GM13977 (cell line): ENCODE measurements at regions not wholly inside any gene's neighbourhood (a gene's known extent, or its start where the extent isn't known, plus 50 kb on each side); places are given as distances from the start of the nearest gene placed in this dataset.

Experiments used
- DNase-seq: peaks from one replicate; pipeline ENCODE4 v3.0.0; 2012; ENCODE audit warnings: low spot score
- CTCF ChIP-seq: IDR thresholded peaks from 2 replicates; pipeline ENCODE4 v1.5.1; 2012; ENCODE audit warnings: mild to moderate bottlenecking, control low read depth; ENCODE audit not compliant: insufficient read depth; ENCODE audit errors: extremely low read depth, missing control alignments
- in situ Hi-C: fragments of 300-500 bp; cut with MboI; formaldehyde crosslinking; loops from one replicate; pipeline ENCODE4 v1.12.0; 2022; ENCODE audit warnings: low sequenced_read_pairs, low pct_unique_long_range_greater_than_20kb, mixed read lengths, inconsistent platforms; ENCODE audit not compliant: unreplicated experiment

GRCh38 chr14:41167040-41167439 is 439.6 kb upstream of the LRFN5 start:
- in situ Hi-C loops, result no loop called here

GRCh38 chr14:41154143-41154807 is 452.4 kb upstream of the LRFN5 start:
- no peak for TF ChIP-seq CTCF
- no peak for DNase-seq
- in situ Hi-C loops, result no loop called here

More at GRCh38 chr14:41167040-41167439, 439.6 kb upstream of the LRFN5 start:
- DNase-seq, result no peak
- TF ChIP-seq CTCF, result no peak

- no peak for DNase-seq
- in situ Hi-C loops, result no loop called here
- TF ChIP-seq CTCF, result no peak
Measured at GRCh38 chr14:41146391-41146790, 460.3 kb upstream of the LRFN5 start.

GRCh38 chr14:41144370-41144769 is 462.3 kb upstream of the LRFN5 start:
- TF ChIP-seq CTCF, result no peak
- no peak for DNase-seq
- in situ Hi-C loops, result no loop called here

GRCh38 chr14:41137741-41138140 is 468.9 kb upstream of the LRFN5 start:
- in situ Hi-C loops, result no loop called here
- DNase-seq, result no peak
- TF ChIP-seq CTCF, result no peak

- in situ Hi-C loops, result no loop called here
- DNase-seq, result no peak
- TF ChIP-seq CTCF, result no peak
Measured at GRCh38 chr14:41130274-41130673, 476.4 kb upstream of the LRFN5 start.
